ENCODE measurements at regions not wholly inside any gene's neighbourhood (a gene's known extent, or its start where the extent isn't known, plus 50 kb on each side); places are given as distances from the start of the nearest gene placed in this dataset.

- H3K27ac ChIP-seq (ENCODE audit: low read length): peak overlapping the region; percentile 57
- no peaks in the 10 kb centered on the region for H3K9me3 ChIP-seq (replicated peaks; ENCODE audit: control insufficient read depth, low read depth, low read length)
- no peak overlapping the region for H3K4me3 ChIP-seq (ENCODE audit: low read length)
- 67% methylated on average over 1 of the region's 1 CpG for WGBS (ENCODE audit: insufficient coverage)
- DNase-seq: peak; percentile 85
- H3K4me1 ChIP-seq (ENCODE audit: control insufficient read depth, insufficient read depth, low read length): peaks cover 29% of the 10 kb centered on the region
- no peaks in the 10 kb centered on the region for H3K36me3 ChIP-seq (ENCODE audit: control insufficient read depth, insufficient read depth, low read length)
- H3K27me3 ChIP-seq (ENCODE audit: control insufficient read depth, insufficient read depth, low read length): no peaks in the 10 kb centered on the region
Measured at GRCh38 chr15:93217343-93217742, 128.3 kb upstream of the RGMA start.

GRCh38 chr15:93214106-93214505 lies 125.1 kb upstream of the RGMA start:
- Histone ChIP-seq H3K27me3 (ENCODE audit: control insufficient read depth, insufficient read depth, low read length) (no peaks in the 10 kb centered on the region), H3K9me3 (replicated peaks; ENCODE audit: control insufficient read depth, low read depth, low read length) (no peaks in the 10 kb centered on the region), H3K27ac (ENCODE audit: low read length) (no peak overlapping the region), H3K36me3 (ENCODE audit: control insufficient read depth, insufficient read depth, low read length) (no peaks in the 10 kb centered on the region), H3K4me1 (ENCODE audit: control insufficient read depth, insufficient read depth, low read length) (peaks cover 31% of the 10 kb centered on the region), H3K4me3 (ENCODE audit: low read length) (no peak overlapping the region)
- WGBS (ENCODE audit: insufficient coverage): no CpG with 5 or more reads among the region's 3 CpGs
- DNase-seq: no peak

- WGBS (ENCODE audit: insufficient coverage): 90% methylated on average over 3 of the region's 5 CpGs
- DNase-seq: peak; percentile 20
- H3K4me1 ChIP-seq (ENCODE audit: control insufficient read depth, insufficient read depth, low read length): peaks cover 31% of the 10 kb centered on the region
- H3K36me3 ChIP-seq (ENCODE audit: control insufficient read depth, insufficient read depth, low read length): no peaks in the 10 kb centered on the region
- H3K27me3 ChIP-seq (ENCODE audit: control insufficient read depth, insufficient read depth, low read length): no peaks in the 10 kb centered on the region
- no peaks in the 10 kb centered on the region for H3K9me3 ChIP-seq (replicated peaks; ENCODE audit: control insufficient read depth, low read depth, low read length)
- H3K27ac ChIP-seq (ENCODE audit: low read length): no peak overlapping the region
- H3K4me3 ChIP-seq (ENCODE audit: low read length): no peak overlapping the region
Measured at GRCh38 chr15:93213281-93213680, 124.3 kb upstream of the RGMA start.

- H3K4me3 ChIP-seq (ENCODE audit: low read length): no peak overlapping the region
- no peak overlapping the region for H3K27ac ChIP-seq (ENCODE audit: low read length)
- peaks cover 31% of the 10 kb centered on the region for H3K4me1 ChIP-seq (ENCODE audit: control insufficient read depth, insufficient read depth, low read length)
- no peaks in the 10 kb centered on the region for H3K36me3 ChIP-seq (ENCODE audit: control insufficient read depth, insufficient read depth, low read length)
- H3K27me3 ChIP-seq (ENCODE audit: control insufficient read depth, insufficient read depth, low read length): no peaks in the 10 kb centered on the region
- WGBS (ENCODE audit: insufficient coverage): 91% methylated on average over 4 of the region's 5 CpGs
- no peak for DNase-seq
- H3K9me3 ChIP-seq (replicated peaks; ENCODE audit: control insufficient read depth, low read depth, low read length): no peaks in the 10 kb centered on the region
Measured at GRCh38 chr15:93212578-93212977, 123.6 kb upstream of the RGMA start.

- Histone ChIP-seq H3K9me3 (replicated peaks; ENCODE audit: control insufficient read depth, low read depth, low read length) (no peaks in the 10 kb centered on the region), H3K27me3 (ENCODE audit: control insufficient read depth, insufficient read depth, low read length) (no peaks in the 10 kb centered on the region), H3K27ac (ENCODE audit: low read length) (no peak overlapping the region), H3K4me1 (ENCODE audit: control insufficient read depth, insufficient read depth, low read length) (peaks cover 21% of the 10 kb centered on the region), H3K4me3 (ENCODE audit: low read length) (no peak overlapping the region), H3K36me3 (ENCODE audit: control insufficient read depth, insufficient read depth, low read length) (no peaks in the 10 kb centered on the region)
- 78% methylated on average over 5 of the region's 5 CpGs for WGBS (ENCODE audit: insufficient coverage)
- no peak for DNase-seq
Measured at GRCh38 chr15:93210995-93211394, 122.0 kb upstream of the RGMA start.

- no peak overlapping the region for H3K4me3 ChIP-seq (ENCODE audit: low read length)
- H3K27me3 ChIP-seq (ENCODE audit: control insufficient read depth, insufficient read depth, low read length): no peaks in the 10 kb centered on the region
- no peak overlapping the region for H3K27ac ChIP-seq (ENCODE audit: low read length)
- peaks cover 25% of the 10 kb centered on the region for H3K4me1 ChIP-seq (ENCODE audit: control insufficient read depth, insufficient read depth, low read length)
- no peaks in the 10 kb centered on the region for H3K36me3 ChIP-seq (ENCODE audit: control insufficient read depth, insufficient read depth, low read length)
- 95% methylated on average over 6 of the region's 11 CpGs for WGBS (ENCODE audit: insufficient coverage)
- H3K9me3 ChIP-seq (replicated peaks; ENCODE audit: control insufficient read depth, low read depth, low read length): no peaks in the 10 kb centered on the region
- no peak for DNase-seq
Measured at GRCh38 chr15:93209690-93210445, 120.9 kb upstream of the RGMA start.

GRCh38 chr15:93206893-93207292 lies 117.9 kb upstream of the RGMA start:
- DNase-seq: peak; percentile 83
- H3K27ac ChIP-seq (ENCODE audit: low read length): peak overlapping the region; percentile 16
- no CpG with 5 or more reads among the region's 1 CpG for WGBS (ENCODE audit: insufficient coverage)

GRCh38 chr15:93205413-93205812 lies 116.4 kb upstream of the RGMA start:
- Histone ChIP-seq H3K27me3 (ENCODE audit: control insufficient read depth, insufficient read depth, low read length) (no peaks in the 10 kb centered on the region), H3K9me3 (replicated peaks; ENCODE audit: control insufficient read depth, low read depth, low read length) (no peaks in the 10 kb centered on the region), H3K4me3 (ENCODE audit: low read length) (no peak overlapping the region), H3K36me3 (ENCODE audit: control insufficient read depth, insufficient read depth, low read length) (no peaks in the 10 kb centered on the region), H3K27ac (ENCODE audit: low read length) (no peak overlapping the region), H3K4me1 (ENCODE audit: control insufficient read depth, insufficient read depth, low read length) (peaks cover 30% of the 10 kb centered on the region)
- DNase-seq: no peak
- WGBS (ENCODE audit: insufficient coverage): 81% methylated on average over 2 of the region's 8 CpGs

More at GRCh38 chr15:93206893-93207292, 117.9 kb upstream of the RGMA start:
- Histone ChIP-seq H3K27me3 (ENCODE audit: control insufficient read depth, insufficient read depth, low read length) (no peaks in the 10 kb centered on the region), H3K4me3 (ENCODE audit: low read length) (no peak overlapping the region), H3K36me3 (ENCODE audit: control insufficient read depth, insufficient read depth, low read length) (no peaks in the 10 kb centered on the region), H3K9me3 (replicated peaks; ENCODE audit: control insufficient read depth, low read depth, low read length) (no peaks in the 10 kb centered on the region), H3K4me1 (ENCODE audit: control insufficient read depth, insufficient read depth, low read length) (peaks cover 18% of the 10 kb centered on the region)

GRCh38 chr15:93203036-93203435 lies 114.0 kb upstream of the RGMA start:
- no peak overlapping the region for H3K4me3 ChIP-seq (ENCODE audit: low read length)
- H3K4me1 ChIP-seq (ENCODE audit: control insufficient read depth, insufficient read depth, low read length): peaks cover 35% of the 10 kb centered on the region
- H3K27me3 ChIP-seq (ENCODE audit: control insufficient read depth, insufficient read depth, low read length): no peaks in the 10 kb centered on the region
- H3K36me3 ChIP-seq (ENCODE audit: control insufficient read depth, insufficient read depth, low read length): no peaks in the 10 kb centered on the region
- WGBS (ENCODE audit: insufficient coverage): no CpG with 5 or more reads among the region's 1 CpG
- H3K27ac ChIP-seq (ENCODE audit: low read length): no peak overlapping the region
- no peak for DNase-seq
- H3K9me3 ChIP-seq (replicated peaks; ENCODE audit: control insufficient read depth, low read depth, low read length): peaks cover under 1% of the 10 kb centered on the region

GRCh38 chr15:93202405-93202804 lies 113.4 kb upstream of the RGMA start:
- peaks cover 3% of the 10 kb centered on the region for H3K9me3 ChIP-seq (replicated peaks; ENCODE audit: control insufficient read depth, low read depth, low read length)
- peaks cover 35% of the 10 kb centered on the region for H3K4me1 ChIP-seq (ENCODE audit: control insufficient read depth, insufficient read depth, low read length)
- no peak for DNase-seq
- no peaks in the 10 kb centered on the region for H3K27me3 ChIP-seq (ENCODE audit: control insufficient read depth, insufficient read depth, low read length)
- H3K36me3 ChIP-seq (ENCODE audit: control insufficient read depth, insufficient read depth, low read length): no peaks in the 10 kb centered on the region
- H3K27ac ChIP-seq (ENCODE audit: low read length): no peak overlapping the region
- WGBS (ENCODE audit: insufficient coverage): 89% methylated on average over 1 of the region's 3 CpGs
- no peak overlapping the region for H3K4me3 ChIP-seq (ENCODE audit: low read length)

- no peak overlapping the region for H3K27ac ChIP-seq (ENCODE audit: low read length)
- H3K9me3 ChIP-seq (replicated peaks; ENCODE audit: control insufficient read depth, low read depth, low read length): peaks cover 5% of the 10 kb centered on the region
- no peak for DNase-seq
- no peaks in the 10 kb centered on the region for H3K27me3 ChIP-seq (ENCODE audit: control insufficient read depth, insufficient read depth, low read length)
- no peaks in the 10 kb centered on the region for H3K36me3 ChIP-seq (ENCODE audit: control insufficient read depth, insufficient read depth, low read length)
- H3K4me1 ChIP-seq (ENCODE audit: control insufficient read depth, insufficient read depth, low read length): peaks cover 35% of the 10 kb centered on the region
- no peak overlapping the region for H3K4me3 ChIP-seq (ENCODE audit: low read length)
- WGBS (ENCODE audit: insufficient coverage): 20% methylated on average over 1 of the region's 4 CpGs
Measured at GRCh38 chr15:93201940-93202339, 112.9 kb upstream of the RGMA start.

Data from muscle of leg (tissue), 3 donors.